ENCODE measurements at regions not wholly inside any gene's neighbourhood (a gene's known extent, or its start where the extent isn't known, plus 50 kb on each side); places are given as distances from the start of the nearest gene placed in this dataset.

- DNase-seq (ENCODE audit: low spot score), result no peak
Measured at GRCh38 chr21:41076064-41076463, 91.9 kb upstream of the BACE2 start.

- no peak for DNase-seq (ENCODE audit: low spot score)
Measured at GRCh38 chr21:41079159-41079558, 88.8 kb upstream of the BACE2 start.

GRCh38 chr21:41080485-41081121, 87.4 kb upstream of the BACE2 start:
- DNase-seq (ENCODE audit: low spot score), result no peak

- DNase-seq (ENCODE audit: low spot score), result no peak
Measured at GRCh38 chr21:41086569-41086968, 81.4 kb upstream of the BACE2 start.

GRCh38 chr21:41090981-41091380, 77.0 kb upstream of the BACE2 start:
- no peak for DNase-seq (ENCODE audit: low spot score)

GRCh38 chr21:41091616-41092015, 76.3 kb upstream of the BACE2 start:
- no peak for DNase-seq (ENCODE audit: low spot score)

- DNase-seq (ENCODE audit: low spot score), result no peak
Measured at GRCh38 chr21:41092312-41092711, 75.6 kb upstream of the BACE2 start.

- DNase-seq (ENCODE audit: low spot score), result no peak
Measured at GRCh38 chr21:41095983-41096382, 72.0 kb upstream of the BACE2 start.

- DNase-seq (ENCODE audit: low spot score), result no peak
Measured at GRCh38 chr21:41098076-41098475, 69.9 kb upstream of the BACE2 start.

- DNase-seq (ENCODE audit: low spot score), result no peak
Measured at GRCh38 chr21:41098481-41099042, 69.4 kb upstream of the BACE2 start.

GRCh38 chr21:41100826-41101550, 67.0 kb upstream of the BACE2 start:
- DNase-seq (ENCODE audit: low spot score), result no peak

- DNase-seq (ENCODE audit: low spot score), result no peak
Measured at GRCh38 chr21:41102281-41102680, 65.7 kb upstream of the BACE2 start.

- no peak for DNase-seq (ENCODE audit: low spot score)
Measured at GRCh38 chr21:41107602-41108001, 60.4 kb upstream of the BACE2 start.

- no peak for DNase-seq (ENCODE audit: low spot score)
Measured at GRCh38 chr21:41108668-41109585, 59.0 kb upstream of the BACE2 start.

GRCh38 chr21:41110161-41110560, 57.8 kb upstream of the BACE2 start:
- no peak for DNase-seq (ENCODE audit: low spot score)

- no peak for DNase-seq (ENCODE audit: low spot score)
Measured at GRCh38 chr21:41110664-41111063, 57.3 kb upstream of the BACE2 start.

GRCh38 chr21:41111681-41112080, 56.3 kb upstream of the BACE2 start:
- DNase-seq (ENCODE audit: low spot score), result no peak

- peak; percentile 14 for DNase-seq (ENCODE audit: low spot score)
Measured at GRCh38 chr21:41112740-41113692, 54.9 kb upstream of the BACE2 start.

- DNase-seq (ENCODE audit: low spot score), result no peak
Measured at GRCh38 chr21:41115851-41116250, 52.1 kb upstream of the BACE2 start.

Measured in globus pallidus (tissue), 1 donor.